ENCODE measurements at regions not wholly inside any gene's neighbourhood (a gene's known extent, or its start where the extent isn't known, plus 50 kb on each side); places are given as distances from the start of the nearest gene placed in this dataset.

DNA sequence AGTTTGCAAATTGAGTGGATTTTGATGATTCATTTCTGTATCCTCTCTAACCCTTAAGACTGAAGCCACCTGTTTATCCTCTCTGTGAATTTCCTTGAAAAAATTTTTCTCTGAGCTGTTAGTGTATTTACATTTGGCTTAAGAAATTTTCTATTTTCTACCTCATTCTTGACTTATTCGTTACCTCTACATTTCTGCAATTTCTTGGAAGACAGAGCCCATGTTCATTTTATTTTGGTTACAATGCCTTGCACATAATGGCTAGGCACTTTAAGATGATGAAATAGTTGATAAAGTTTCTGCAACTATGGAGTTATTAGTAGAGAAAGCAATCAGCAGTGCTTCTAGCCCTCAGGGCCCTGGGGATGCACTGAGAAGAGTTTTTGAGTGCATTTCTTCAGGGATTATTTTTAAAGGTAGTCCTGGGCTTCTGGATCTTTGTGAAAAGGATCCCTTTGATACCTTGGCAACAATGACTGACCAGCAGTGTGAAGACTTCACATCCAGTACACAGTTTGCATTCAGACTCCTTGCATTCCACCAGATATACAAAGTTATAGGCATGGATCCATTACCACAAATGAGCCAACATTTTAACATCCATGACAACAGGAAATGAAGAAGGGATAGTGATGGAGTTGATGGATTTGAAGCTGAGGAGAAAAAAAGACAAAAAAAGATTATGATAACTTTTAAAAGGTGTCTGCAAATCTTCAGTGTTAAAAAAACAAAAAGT lies 68.2 kb downstream of the CH25H start:
- DNase-seq (ENCODE audit: low read depth): no peak
- no peak overlapping the region for H3K4me3 ChIP-seq (ENCODE audit: low read depth, low read length)
- TF ChIP-seq, protein P1, sequence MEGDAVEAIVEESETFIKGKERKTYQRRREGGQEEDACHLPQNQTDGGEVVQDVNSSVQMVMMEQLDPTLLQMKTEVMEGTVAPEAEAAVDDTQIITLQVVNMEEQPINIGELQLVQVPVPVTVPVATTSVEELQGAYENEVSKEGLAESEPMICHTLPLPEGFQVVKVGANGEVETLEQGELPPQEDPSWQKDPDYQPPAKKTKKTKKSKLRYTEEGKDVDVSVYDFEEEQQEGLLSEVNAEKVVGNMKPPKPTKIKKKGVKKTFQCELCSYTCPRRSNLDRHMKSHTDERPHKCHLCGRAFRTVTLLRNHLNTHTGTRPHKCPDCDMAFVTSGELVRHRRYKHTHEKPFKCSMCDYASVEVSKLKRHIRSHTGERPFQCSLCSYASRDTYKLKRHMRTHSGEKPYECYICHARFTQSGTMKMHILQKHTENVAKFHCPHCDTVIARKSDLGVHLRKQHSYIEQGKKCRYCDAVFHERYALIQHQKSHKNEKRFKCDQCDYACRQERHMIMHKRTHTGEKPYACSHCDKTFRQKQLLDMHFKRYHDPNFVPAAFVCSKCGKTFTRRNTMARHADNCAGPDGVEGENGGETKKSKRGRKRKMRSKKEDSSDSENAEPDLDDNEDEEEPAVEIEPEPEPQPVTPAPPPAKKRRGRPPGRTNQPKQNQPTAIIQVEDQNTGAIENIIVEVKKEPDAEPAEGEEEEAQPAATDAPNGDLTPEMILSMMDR (conservative IDR thresholded peaks at IDR 0.05; ENCODE audit: low read depth, low read length): no peak

DNA sequence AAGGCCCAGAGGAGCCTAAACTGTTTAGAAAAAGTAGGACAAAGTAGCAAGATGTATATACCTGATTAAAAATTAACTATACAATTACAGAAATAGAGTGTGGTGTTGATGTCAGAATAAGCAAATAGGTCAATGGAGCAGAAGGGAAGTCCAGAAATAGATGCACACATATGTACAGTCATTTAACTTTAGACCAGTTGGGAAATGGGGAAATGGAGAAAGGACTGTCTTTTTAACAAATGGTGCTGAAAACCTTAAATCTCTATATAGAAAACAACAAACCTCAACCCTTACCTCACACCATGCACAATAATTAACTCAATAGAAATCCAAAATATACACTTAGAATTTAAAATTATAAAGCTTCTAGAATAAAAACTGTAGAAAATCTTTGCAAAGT lies 72.2 kb downstream of the CH25H start:
- TF ChIP-seq, protein P1 (conservative IDR thresholded peaks at IDR 0.05; ENCODE audit: low read depth, low read length): no peak
- DNase-seq (ENCODE audit: low read depth): no peak
- H3K4me3 ChIP-seq (ENCODE audit: low read depth, low read length): no peak overlapping the region

DNA sequence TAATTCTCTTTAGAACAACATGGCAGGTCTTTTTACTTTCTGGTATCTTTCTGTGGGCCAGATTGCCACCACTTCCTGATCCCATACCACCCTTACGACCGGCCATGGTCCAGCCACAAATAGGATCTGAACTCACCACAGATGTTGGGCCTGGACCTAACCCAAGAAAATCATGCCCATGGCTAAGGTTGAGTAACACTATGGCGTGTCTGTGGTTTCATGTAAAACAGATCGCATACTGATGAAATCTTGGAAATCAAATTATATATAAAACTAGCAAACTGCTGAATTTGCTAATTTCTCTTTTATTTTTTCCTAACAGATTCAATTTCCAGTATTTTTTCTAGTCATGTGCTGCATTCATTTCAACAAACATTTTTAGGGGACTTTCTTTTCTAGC lies 77.2 kb downstream of the CH25H start:
- TF ChIP-seq, protein P1 (conservative IDR thresholded peaks at IDR 0.05; ENCODE audit: low read depth, low read length): no peak
- DNase-seq (ENCODE audit: low read depth): no peak
- no peak overlapping the region for H3K4me3 ChIP-seq (ENCODE audit: low read depth, low read length)

DNA sequence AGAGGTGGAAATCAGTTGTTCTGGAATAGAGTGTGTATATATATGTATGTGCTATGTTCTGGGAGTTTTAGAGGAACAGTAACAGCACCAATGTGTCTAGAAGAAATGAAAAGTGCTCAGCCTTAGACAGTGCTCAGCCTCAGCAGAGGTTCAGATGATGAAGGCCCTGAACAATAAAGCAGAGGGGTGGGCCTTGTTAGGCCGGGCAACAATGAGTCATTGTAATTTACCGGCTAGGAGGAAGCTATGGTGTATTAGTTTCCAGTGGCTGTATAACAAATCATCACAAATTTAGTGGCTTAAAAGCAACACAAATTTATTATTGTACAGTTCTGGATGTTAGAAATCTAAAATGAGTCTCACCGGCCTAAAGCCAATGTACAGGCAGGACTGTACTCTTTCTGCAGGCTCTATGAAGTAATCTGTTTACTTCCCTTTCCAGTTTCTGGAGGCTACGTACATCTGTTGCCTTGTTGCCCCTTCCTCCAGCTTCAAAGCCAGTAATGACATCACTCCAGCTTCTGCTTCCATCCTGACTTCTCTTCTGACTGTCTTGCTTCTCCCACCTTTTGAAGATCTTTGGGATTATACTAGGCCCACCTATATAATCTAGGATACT lies 84.6 kb downstream of the CH25H start:
- DNase-seq (ENCODE audit: low read depth): no peak
- no peak overlapping the region for H3K4me3 ChIP-seq (ENCODE audit: low read depth, low read length)
- TF ChIP-seq, protein P1 (conservative IDR thresholded peaks at IDR 0.05; ENCODE audit: low read depth, low read length): no peak

DNA sequence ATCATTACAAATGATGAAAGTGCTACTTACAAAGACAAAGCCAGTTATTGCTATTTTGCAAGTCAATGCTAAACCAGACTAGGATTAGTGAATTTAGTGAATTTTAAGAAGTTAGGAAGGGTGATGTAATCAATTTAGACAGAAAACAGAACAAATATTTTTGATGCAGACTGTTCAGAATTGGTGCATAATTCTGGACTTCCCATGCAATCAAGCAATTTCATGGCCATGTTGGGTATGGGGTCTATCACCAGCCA lies 85.4 kb downstream of the CH25H start:
- no peak for DNase-seq (ENCODE audit: low read depth)
- TF ChIP-seq, protein P1 (conservative IDR thresholded peaks at IDR 0.05; ENCODE audit: low read depth, low read length): no peak
- no peak overlapping the region for H3K4me3 ChIP-seq (ENCODE audit: low read depth, low read length)

DNA sequence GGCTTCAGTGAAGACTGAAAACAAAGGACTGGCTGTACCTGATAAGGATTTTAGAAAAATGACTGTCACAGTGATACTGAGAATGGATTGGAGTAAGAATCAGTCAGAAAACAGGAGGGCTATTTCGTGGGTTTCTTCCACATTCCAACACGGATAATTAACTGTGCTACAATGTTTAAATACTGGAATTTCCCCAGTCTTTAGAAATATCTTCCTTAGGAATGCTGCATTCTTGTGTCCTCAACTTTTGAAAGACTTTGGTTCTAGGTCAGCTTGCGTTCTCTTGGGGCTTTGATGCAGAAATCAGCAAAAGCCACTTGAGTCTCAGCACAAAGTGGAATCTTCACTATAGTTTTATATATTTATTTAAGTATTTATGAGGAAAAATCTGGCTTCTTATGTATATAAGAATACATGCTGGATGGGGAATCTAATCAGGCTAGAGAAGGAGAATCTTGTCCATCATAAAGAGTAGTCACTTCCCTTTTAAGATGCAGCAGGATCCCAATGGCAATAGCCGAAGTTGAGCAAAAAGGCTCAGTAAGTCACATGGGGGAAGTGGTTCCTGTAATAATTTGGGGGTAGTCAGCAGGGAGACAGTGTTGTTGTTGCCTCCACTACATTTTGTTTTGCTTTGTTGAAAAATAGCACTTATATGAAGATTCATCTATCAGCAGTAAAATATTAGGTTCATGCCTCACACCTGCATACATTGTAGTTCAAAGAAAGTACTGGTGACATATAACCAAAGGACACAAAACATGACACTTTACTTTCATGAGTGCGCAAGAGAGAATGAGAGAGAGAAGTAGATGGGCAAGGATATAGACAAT lies 86.0 kb downstream of the CH25H start:
- no peak for DNase-seq (ENCODE audit: low read depth)
- no peak overlapping the region for H3K4me3 ChIP-seq (ENCODE audit: low read depth, low read length)
- TF ChIP-seq, protein P1 (conservative IDR thresholded peaks at IDR 0.05; ENCODE audit: low read depth, low read length): no peak
